ENCODE measurements at regions not wholly inside any gene's neighbourhood (a gene's known extent, or its start where the extent isn't known, plus 50 kb on each side); places are given as distances from the start of the nearest gene placed in this dataset.

- no peak for TF ChIP-seq CTCF (IDR thresholded peaks at IDR 0.05)
- TF ChIP-seq POLR2A (IDR thresholded peaks at IDR 0.05) = no peak
Measured at GRCh38 chr9:13915131-13915530, 398.8 kb downstream of the NFIB start.

Measured in Peyer's patch (tissue), 4 donors.